ENCODE measurements at regions not wholly inside any gene's neighbourhood (a gene's known extent, or its start where the extent isn't known, plus 50 kb on each side); places are given as distances from the start of the nearest gene placed in this dataset.

- TF ChIP-seq CTCF (IDR thresholded peaks at IDR 0.05; ENCODE audit: borderline replicate concordance, extremely low read depth, low read length, poor library complexity, severe bottlenecking) (no peak), EZH2 (IDR thresholded peaks at IDR 0.05; ENCODE audit: borderline replicate concordance, low read depth, low read length, severe bottlenecking) (no peak)
Measured at GRCh38 chr2:226303707-226304106, 495.9 kb downstream of the IRS1 start.
